Liver (tissue), 8 donors: ENCODE measurements at regions not wholly inside any gene's neighbourhood (a gene's known extent, or its start where the extent isn't known, plus 50 kb on each side); places are given as distances from the start of the nearest gene placed in this dataset.

Experiments
- DNase-seq: peaks from one replicate; pipeline ENCODE4 v3.0.0-alpha.2; 2017; ENCODE audit warnings: low spot score
- H3K27ac ChIP-seq, 2 donors: one replicate each; pipeline ENCODE4 v1.7.0; 2013; ENCODE audit warnings: inconsistent platforms in 2 of 2, low read length in 2 of 2, control low read depth in 1 of 2, low read depth in 1 of 2, mild to moderate bottlenecking in 1 of 2
- H3K27me3 ChIP-seq, 4 donors: one replicate each; pipeline versions ENCODE4 v1.6.1 to v1.7.0; 2013; ENCODE audit warnings: low read length in 3 of 4, inconsistent platforms in 1 of 4, mild to moderate bottlenecking in 1 of 4, moderate library complexity in 1 of 4; ENCODE audit not compliant: control insufficient read depth in 4 of 4, insufficient read depth in 4 of 4
- H3K36me3 ChIP-seq, 4 donors: one replicate each; pipeline versions ENCODE4 v1.6.1 to v1.7.0; 2013; ENCODE audit warnings: low read length in 3 of 4, mild to moderate bottlenecking in 3 of 4, low read depth in 1 of 4, moderate library complexity in 1 of 4; ENCODE audit not compliant: control insufficient read depth in 4 of 4, insufficient read depth in 3 of 4
- H3K4me1 ChIP-seq, 4 donors: one replicate each; pipeline versions ENCODE4 v1.6.1 to v1.7.0; 2013; ENCODE audit warnings: low read length in 3 of 4, mild to moderate bottlenecking in 3 of 4, moderate library complexity in 1 of 4; ENCODE audit not compliant: control insufficient read depth in 4 of 4, insufficient read depth in 4 of 4
- H3K4me3 ChIP-seq, 3 donors: one replicate each; pipeline versions ENCODE4 v1.6.1 to v1.7.0; 2013; ENCODE audit warnings: low read length in 3 of 3, control low read depth in 1 of 3, low read depth in 1 of 3, mild to moderate bottlenecking in 1 of 3
- H3K9ac ChIP-seq, 2 donors: one replicate each; pipeline ENCODE4 v1.7.0; 2013; ENCODE audit warnings: low read length in 2 of 2, mild to moderate bottlenecking in 2 of 2, moderate library complexity in 2 of 2, control low read depth in 1 of 2, low read depth in 1 of 2
- H3K9me3 ChIP-seq, 4 donors: one replicate each; pipeline versions ENCODE4 v1.6.1 to v1.7.0; 2013; ENCODE audit warnings: low read length in 3 of 4; ENCODE audit not compliant: control insufficient read depth in 4 of 4
- EGR1 ChIP-seq, 2 donors: IDR thresholded peaks; 2 replicates each; pipeline ENCODE4 v1.6.1; 2016 to 2018; ENCODE audit warnings: antibody characterized with exemption in 2 of 2, low read depth in 2 of 2
- FOXA1 ChIP-seq: IDR thresholded peaks from 2 replicates; pipeline ENCODE4 v1.6.1; 2016; ENCODE audit warnings: antibody characterized with exemption
- FOXA2 ChIP-seq: IDR thresholded peaks from 2 replicates; pipeline ENCODE4 v1.6.1; 2016; ENCODE audit warnings: antibody characterized with exemption
- GABPA ChIP-seq, 2 donors: IDR thresholded peaks in 1 of 2; conservative IDR thresholded peaks in 1 of 2; 2 replicates each; pipeline ENCODE4 v1.6.1; 2016; ENCODE audit warnings: antibody characterized with exemption in 2 of 2, mild to moderate bottlenecking in 1 of 2, moderate library complexity in 1 of 2
- HNF4A ChIP-seq, 2 donors: conservative IDR thresholded peaks; 2 replicates each; pipeline ENCODE4 v1.6.1; 2016; ENCODE audit warnings: antibody characterized with exemption in 2 of 2, mild to moderate bottlenecking in 2 of 2
- HNF4G ChIP-seq: IDR thresholded peaks from 2 replicates; pipeline ENCODE4 v1.6.1; 2016; ENCODE audit warnings: antibody characterized with exemption
- JUND ChIP-seq, 2 donors: IDR thresholded peaks; 2 replicates each; pipeline ENCODE4 v1.6.1; 2016; ENCODE audit warnings: antibody characterized with exemption in 2 of 2
- NR2F2 ChIP-seq: IDR thresholded peaks from 2 replicates; pipeline ENCODE4 v1.6.1; 2016; ENCODE audit warnings: antibody characterized with exemption
- RAD21 ChIP-seq, 2 donors: IDR thresholded peaks; 2 replicates each; pipeline ENCODE4 v1.6.1; 2016; ENCODE audit warnings: antibody characterized with exemption in 2 of 2, mild to moderate bottlenecking in 2 of 2
- RXRA ChIP-seq, 2 donors: IDR thresholded peaks; 2 replicates each; pipeline ENCODE4 v1.6.1; 2017 to 2018; ENCODE audit warnings: antibody characterized with exemption in 2 of 2, mild to moderate bottlenecking in 1 of 2
- SP1 ChIP-seq: IDR thresholded peaks from 2 replicates; pipeline ENCODE4 v1.6.1; 2018; ENCODE audit warnings: antibody characterized with exemption, mild to moderate bottlenecking
- TAF1 ChIP-seq: conservative IDR thresholded peaks from 2 replicates; pipeline ENCODE4 v1.6.1; 2016; ENCODE audit warnings: antibody characterized with exemption, mild to moderate bottlenecking
- YY1 ChIP-seq: IDR thresholded peaks from 2 replicates; pipeline ENCODE4 v1.6.1; 2016; ENCODE audit warnings: antibody characterized with exemption, mild to moderate bottlenecking
- WGBS: extraction: QIAGEN DNeasy Blood & Tissue Kit; methylation state at CpG from one replicate; pipeline ENCODE4 v1.1.7; 2013; 5-methylcytosine and 5-hydroxymethylcytosine counted together
- TF ChIP-seq, protein P1 (sequence below): IDR thresholded peaks from 2 replicates; pipeline ENCODE4 v1.6.1; 2016; ENCODE audit warnings: antibody characterized with exemption
- TF ChIP-seq, protein P2 (sequence below): fragments of 150-350 bp; IDR thresholded peaks from 2 replicates; pipeline ENCODE4 v1.5.1; 2017; ENCODE audit warnings: improper control_type of control experiment, low read depth, low read length; ENCODE audit not compliant: missing input control
- TF ChIP-seq, protein P3 (sequence below): IDR thresholded peaks from 2 replicates; pipeline ENCODE4 v1.6.1; 2016; ENCODE audit warnings: antibody characterized with exemption, mild to moderate bottlenecking
- TF ChIP-seq, protein P4 (sequence below): IDR thresholded peaks from 2 replicates; pipeline ENCODE4 v1.6.1; 2016; ENCODE audit warnings: antibody characterized with exemption
- donor health status: healthy.
- donor health status: healthy.
- donor health status: healthy.
- donor health status: healthy.
- donor health status: healthy.

DNA sequence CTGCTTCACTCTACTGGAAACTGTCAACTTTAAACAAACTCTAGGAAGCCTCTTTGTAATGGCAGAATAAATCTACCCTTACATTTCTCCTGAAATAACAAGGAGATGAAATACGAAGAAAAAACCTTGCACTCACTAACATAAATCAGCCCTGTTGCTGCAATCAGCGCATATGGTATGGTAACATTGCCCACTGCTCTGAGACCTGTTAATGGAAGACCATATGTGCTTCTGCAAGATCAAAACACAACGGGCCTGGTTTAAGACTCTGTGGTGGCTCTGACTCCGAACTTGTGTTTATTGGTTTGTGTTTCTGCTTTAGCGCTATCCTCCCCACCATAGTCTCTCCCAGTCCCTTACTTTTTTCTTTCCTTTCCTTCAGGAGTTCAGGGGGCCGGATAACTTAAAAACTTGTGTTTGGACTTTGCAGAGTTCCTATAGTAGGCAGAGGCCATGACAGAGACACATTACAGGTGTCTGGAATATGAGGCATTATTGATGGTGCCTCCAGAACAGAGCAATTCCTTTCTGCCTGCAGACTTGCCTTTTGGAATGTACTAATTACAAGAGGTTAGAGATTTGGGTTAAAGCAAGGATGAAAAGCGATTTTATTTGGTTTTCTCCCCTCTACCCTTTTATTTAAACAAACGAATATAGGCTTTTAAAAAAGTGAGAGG, 110.8 kb downstream of the PSAT1 start:
- WGBS = 89% methylated on average over 8 of the region's 8 CpGs

DNA sequence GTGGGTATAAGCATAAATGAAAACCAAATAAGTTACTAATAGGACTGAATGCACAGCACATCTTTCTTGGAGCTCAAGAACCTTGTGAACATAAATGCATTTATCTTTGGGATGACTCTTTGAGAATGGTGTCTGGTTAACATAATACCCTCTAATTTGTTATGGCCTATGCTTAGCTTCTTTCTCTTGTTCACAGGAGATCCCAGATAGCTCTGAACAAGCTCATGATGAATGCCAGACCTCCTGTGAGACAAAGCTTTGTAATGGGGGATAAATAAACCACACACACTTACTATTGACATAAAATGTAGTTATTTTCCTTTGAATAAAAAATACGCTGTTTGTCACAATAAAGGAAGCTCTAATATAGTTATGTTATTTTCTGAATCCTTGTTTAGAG, 111.5 kb downstream of the PSAT1 start:
- H3K36me3 ChIP-seq = no peaks in the 10 kb centered on the region
- H3K27me3 ChIP-seq = no peaks in the 10 kb centered on the region
- H3K4me1 ChIP-seq = peaks cover 3 to 16% (median 7%) of the 10 kb centered on the region in 4 donors
- WGBS = 94% methylated on average over 1 of the region's 1 CpG
- no peak overlapping the region for H3K4me3 ChIP-seq
- no peak overlapping the region for H3K27ac ChIP-seq
- DNase-seq = no peak
- no peaks in the 10 kb centered on the region for H3K9me3 ChIP-seq
- no peak overlapping the region for H3K9ac ChIP-seq
- TF ChIP-seq YY1 (no peak), RXRA (IDR thresholded peaks at IDR 0.05) (no peak), RAD21 (IDR thresholded peaks at IDR 0.05) (no peak), NR2F2 (no peak), GABPA (IDR thresholded peaks at IDR 0.05 in 1 of 2, conservative IDR thresholded peaks at IDR 0.05 in 1 of 2) (no peak), HNF4A (conservative IDR thresholded peaks at IDR 0.05) (no peak), SP1 (no peak), FOXA2 (no peak), HNF4G (no peak), FOXA1 (no peak), TAF1 (no peak), JUND (IDR thresholded peaks at IDR 0.05) (no peak)
- TF ChIP-seq, protein P1, sequence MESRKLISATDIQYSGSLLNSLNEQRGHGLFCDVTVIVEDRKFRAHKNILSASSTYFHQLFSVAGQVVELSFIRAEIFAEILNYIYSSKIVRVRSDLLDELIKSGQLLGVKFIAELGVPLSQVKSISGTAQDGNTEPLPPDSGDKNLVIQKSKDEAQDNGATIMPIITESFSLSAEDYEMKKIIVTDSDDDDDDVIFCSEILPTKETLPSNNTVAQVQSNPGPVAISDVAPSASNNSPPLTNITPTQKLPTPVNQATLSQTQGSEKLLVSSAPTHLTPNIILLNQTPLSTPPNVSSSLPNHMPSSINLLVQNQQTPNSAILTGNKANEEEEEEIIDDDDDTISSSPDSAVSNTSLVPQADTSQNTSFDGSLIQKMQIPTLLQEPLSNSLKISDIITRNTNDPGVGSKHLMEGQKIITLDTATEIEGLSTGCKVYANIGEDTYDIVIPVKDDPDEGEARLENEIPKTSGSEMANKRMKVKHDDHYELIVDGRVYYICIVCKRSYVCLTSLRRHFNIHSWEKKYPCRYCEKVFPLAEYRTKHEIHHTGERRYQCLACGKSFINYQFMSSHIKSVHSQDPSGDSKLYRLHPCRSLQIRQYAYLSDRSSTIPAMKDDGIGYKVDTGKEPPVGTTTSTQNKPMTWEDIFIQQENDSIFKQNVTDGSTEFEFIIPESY = no peak
- TF ChIP-seq, protein P2, sequence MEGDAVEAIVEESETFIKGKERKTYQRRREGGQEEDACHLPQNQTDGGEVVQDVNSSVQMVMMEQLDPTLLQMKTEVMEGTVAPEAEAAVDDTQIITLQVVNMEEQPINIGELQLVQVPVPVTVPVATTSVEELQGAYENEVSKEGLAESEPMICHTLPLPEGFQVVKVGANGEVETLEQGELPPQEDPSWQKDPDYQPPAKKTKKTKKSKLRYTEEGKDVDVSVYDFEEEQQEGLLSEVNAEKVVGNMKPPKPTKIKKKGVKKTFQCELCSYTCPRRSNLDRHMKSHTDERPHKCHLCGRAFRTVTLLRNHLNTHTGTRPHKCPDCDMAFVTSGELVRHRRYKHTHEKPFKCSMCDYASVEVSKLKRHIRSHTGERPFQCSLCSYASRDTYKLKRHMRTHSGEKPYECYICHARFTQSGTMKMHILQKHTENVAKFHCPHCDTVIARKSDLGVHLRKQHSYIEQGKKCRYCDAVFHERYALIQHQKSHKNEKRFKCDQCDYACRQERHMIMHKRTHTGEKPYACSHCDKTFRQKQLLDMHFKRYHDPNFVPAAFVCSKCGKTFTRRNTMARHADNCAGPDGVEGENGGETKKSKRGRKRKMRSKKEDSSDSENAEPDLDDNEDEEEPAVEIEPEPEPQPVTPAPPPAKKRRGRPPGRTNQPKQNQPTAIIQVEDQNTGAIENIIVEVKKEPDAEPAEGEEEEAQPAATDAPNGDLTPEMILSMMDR = no peak
- TF ChIP-seq, protein P3, sequence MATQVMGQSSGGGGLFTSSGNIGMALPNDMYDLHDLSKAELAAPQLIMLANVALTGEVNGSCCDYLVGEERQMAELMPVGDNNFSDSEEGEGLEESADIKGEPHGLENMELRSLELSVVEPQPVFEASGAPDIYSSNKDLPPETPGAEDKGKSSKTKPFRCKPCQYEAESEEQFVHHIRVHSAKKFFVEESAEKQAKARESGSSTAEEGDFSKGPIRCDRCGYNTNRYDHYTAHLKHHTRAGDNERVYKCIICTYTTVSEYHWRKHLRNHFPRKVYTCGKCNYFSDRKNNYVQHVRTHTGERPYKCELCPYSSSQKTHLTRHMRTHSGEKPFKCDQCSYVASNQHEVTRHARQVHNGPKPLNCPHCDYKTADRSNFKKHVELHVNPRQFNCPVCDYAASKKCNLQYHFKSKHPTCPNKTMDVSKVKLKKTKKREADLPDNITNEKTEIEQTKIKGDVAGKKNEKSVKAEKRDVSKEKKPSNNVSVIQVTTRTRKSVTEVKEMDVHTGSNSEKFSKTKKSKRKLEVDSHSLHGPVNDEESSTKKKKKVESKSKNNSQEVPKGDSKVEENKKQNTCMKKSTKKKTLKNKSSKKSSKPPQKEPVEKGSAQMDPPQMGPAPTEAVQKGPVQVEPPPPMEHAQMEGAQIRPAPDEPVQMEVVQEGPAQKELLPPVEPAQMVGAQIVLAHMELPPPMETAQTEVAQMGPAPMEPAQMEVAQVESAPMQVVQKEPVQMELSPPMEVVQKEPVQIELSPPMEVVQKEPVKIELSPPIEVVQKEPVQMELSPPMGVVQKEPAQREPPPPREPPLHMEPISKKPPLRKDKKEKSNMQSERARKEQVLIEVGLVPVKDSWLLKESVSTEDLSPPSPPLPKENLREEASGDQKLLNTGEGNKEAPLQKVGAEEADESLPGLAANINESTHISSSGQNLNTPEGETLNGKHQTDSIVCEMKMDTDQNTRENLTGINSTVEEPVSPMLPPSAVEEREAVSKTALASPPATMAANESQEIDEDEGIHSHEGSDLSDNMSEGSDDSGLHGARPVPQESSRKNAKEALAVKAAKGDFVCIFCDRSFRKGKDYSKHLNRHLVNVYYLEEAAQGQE = no peak

More for the DNA sequence above, 110.8 kb downstream of the PSAT1 start:
- H3K36me3 ChIP-seq = no peaks in the 10 kb centered on the region
- TF ChIP-seq, protein P1 = no peak
- TF ChIP-seq, protein P4, sequence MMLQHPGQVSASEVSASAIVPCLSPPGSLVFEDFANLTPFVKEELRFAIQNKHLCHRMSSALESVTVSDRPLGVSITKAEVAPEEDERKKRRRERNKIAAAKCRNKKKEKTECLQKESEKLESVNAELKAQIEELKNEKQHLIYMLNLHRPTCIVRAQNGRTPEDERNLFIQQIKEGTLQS = no peak
- TF ChIP-seq, protein P2 = no peak
- TF ChIP-seq FOXA1 (no peak), HNF4A (conservative IDR thresholded peaks at IDR 0.05) (no peak), RAD21 (IDR thresholded peaks at IDR 0.05) (no peak), SP1 (no peak), FOXA2 (no peak), EGR1 (IDR thresholded peaks at IDR 0.05; ENCODE audit: low read depth in 2 of 2) (no peak)
- peaks cover 3 to 16% (median 7%) of the 10 kb centered on the region in 4 donors for H3K4me1 ChIP-seq
- no peak for DNase-seq
- H3K4me3 ChIP-seq = no peak overlapping the region
- no peak overlapping the region for H3K9ac ChIP-seq
- no peaks in the 10 kb centered on the region for H3K27me3 ChIP-seq
- H3K27ac ChIP-seq = no peak overlapping the region
- H3K9me3 ChIP-seq = no peaks in the 10 kb centered on the region
